DMS 273 (cell line): ENCODE measurements at regions not wholly inside any gene's neighbourhood (a gene's known extent, or its start where the extent isn't known, plus 50 kb on each side); places are given as distances from the start of the nearest gene placed in this dataset.
A peak's percentile ranks its signal among the peaks of the same experiment; 100 is the strongest.
"Not testable (repeated sequence)": the region's sequence is repeated elsewhere in the genome, so short reads cannot be mapped to it uniquely, and the experiment has no call there.

Experiments
- DNase-seq: peaks from one replicate; lab custom pipeline; 2025; ENCODE audit not compliant: unreplicated experiment; lab: John Stamatoyannopoulos, UW

DNA sequence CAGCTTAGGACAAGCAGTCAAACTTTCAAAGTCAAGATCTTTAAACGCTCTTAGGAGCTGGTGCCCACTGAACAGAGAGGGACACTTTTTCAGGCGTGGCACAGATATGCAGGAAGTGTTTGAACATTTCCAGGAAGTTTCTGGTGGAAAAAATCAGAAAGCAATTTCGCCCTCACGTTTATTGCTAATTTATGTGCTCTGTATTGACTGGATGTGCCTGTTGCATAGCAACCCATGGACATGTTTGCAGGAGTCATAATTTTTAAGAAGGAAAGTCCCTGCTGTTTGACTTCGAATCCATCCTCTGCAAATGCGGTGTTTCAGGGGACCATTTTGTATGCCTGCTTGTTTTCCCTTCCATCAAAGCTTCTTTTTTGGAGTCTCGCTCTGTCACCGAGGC is 239.9 kb upstream of the IRF2BP2 start:
- DNase-seq, result no peak

DNA sequence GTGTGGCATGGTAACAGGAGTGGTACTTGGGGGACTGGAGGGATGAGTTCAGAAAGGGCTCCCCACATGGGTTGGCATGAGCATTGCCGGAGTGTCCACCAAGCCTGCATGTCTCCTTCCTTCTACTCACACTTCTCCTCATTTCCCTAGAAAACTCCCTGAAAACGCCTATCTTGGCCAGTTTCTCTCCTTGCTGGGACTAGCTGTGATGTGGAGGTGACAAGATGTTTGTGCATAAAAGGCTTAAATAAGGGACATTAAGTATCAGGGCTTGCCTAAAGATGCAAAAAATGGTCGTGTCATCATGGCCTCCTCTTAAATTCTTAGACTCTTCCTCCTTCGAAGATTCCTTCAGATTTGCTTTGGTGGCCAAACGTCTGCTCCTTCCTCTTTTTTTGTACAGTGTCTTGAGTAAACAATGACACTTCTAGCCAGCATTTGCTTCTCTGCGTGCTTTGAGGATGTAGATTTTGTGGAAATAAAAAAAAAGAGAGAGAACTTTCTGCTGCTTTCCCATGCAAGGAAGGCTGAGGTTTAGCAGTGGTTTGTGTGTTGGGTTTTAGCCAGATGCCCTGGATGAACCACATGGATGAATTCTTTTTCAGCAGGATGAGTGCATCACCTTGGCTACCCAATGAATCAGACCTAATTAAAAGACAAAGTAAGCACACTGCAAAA is 239.1 kb upstream of the IRF2BP2 start:
- no peak for DNase-seq

DNA sequence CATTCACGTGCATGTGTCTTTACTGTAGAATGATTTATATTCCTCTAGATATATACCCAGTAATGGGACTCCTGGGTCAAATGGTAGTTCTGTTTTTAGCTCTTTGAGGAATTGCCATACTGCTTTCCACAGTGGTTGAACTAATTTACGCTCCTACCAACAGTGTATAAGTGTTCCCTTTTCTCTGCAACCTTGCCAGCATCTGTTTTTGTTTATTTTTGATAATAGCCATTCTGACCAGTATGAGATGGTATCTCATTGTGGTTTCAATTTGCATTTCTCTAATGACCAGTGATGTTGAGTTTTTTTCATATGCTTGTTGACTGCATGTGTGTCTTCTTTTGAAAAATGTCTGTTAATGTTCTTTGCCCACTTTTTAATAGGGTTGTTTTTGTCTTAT is 236.8 kb upstream of the IRF2BP2 start:
- not testable (repeated sequence) for DNase-seq

DNA sequence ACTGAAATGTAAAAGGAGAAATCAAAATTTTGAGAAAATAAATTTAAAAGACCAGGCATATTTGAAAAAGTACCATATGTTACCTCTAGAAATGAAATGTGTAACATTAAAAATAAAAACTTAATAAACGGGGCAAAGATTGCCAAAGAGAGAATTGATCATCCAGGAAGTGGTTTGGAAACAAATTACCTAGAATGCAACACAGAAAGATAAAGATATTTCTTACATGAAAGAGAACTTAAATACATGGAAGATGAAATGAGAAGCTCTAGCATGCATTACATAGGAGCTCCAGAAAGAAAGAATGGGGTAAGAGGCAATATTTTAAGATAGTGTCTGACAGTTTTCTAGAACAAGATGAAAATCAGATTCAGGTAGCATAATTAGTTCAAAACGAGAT is 235.9 kb upstream of the IRF2BP2 start:
- DNase-seq, result no peak

- no peak for DNase-seq
Measured at GRCh38 chr1:234845097-234845660, 235.2 kb upstream of the IRF2BP2 start.

DNA sequence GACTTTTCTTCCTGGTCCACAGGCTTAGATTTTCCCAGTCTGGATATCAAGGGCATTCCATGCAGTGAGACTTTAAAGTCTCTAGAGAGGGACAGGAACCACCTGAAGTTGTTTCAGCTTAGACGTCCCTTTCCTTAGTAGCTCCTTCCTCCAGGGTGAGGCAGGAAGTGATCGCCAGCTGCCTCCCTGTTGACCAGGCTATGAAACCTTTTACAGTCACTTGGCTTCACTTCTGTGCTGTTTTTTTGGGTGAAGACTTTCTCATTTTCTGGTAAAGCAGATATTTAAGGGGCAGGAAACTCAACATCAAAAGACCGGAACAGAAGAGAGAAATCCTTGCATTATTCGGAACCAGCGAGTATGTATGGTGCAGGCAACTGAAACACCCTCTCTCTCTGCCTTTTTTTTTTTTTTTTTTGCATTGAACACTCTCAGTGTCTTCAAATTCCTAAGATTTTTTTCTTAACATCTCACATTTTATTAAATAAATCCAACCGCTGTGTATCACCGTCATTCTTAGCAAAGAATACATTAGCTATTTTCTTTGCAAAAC is 234.6 kb upstream of the IRF2BP2 start:
- no peak for DNase-seq

DNA sequence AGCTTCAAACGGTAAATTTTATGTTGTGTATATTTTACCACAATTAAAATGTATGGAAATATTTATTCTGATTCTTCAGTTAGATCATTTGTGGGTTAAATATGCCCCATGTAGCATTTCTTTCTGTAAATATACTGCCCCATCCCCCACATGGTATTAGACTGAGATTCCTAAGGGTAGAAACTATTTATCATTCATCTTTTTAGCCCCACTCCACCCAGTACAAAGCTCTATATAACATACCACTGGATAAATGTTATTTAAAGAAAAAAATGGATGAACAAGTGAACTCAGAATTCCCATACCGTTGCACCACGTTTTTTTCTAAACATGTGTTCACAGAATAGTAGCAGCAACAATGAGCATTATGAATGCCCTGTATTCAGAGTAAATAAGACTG is 234.0 kb upstream of the IRF2BP2 start:
- no peak for DNase-seq

DNA sequence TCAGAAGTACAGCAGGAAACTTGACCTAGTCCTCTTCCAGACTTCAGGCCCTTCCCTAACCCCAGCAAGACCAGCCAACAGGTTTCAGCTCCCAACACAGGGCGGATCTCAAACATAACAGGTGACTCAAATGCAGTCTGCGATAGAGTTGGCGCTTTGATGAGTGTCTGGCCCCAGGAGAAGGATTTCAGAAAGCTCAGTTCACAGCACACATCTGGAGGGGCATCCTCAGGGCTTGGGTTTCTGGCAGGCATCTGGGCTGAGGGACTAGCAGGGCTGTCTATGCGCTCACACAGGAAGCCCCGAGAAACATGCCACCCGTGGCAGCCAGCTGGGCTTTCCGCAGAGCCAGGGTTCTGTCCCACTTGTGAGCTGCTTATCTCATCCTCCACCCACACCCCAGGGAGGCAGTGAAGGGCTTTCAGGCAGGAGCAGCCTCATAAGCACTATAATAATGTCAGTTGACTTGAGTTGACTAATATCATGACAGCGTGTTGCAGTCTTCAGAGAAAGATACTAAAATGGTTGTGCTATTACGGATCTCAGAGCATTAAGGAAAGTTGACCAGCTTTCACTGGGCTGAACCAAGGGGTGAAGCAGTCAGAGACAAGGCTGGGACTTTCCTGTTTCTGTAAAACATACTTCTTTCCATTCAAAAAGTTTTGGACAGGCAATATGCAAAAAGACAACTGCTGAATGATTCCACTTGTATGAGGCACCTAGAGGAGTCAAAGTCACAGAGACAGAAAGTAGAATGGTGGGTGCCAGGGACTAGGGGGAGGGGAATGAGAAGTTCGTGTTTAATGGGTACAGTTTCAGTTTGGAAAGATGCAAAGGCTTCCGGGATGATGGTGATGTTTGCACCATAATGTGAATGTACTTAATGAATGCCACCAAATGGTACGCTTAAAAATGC is 233.0 kb upstream of the IRF2BP2 start:
- no peak for DNase-seq

GRCh38 chr1:234841710-234842231 is 231.8 kb upstream of the IRF2BP2 start:
- no peak for DNase-seq

GRCh38 chr1:234841281-234841680 is 231.3 kb upstream of the IRF2BP2 start:
- no peak for DNase-seq

GRCh38 chr1:234840843-234841242 is 230.9 kb upstream of the IRF2BP2 start:
- DNase-seq, result no peak

- DNase-seq, result peak; percentile 9
Measured at GRCh38 chr1:234840253-234840652, 230.3 kb upstream of the IRF2BP2 start.

- DNase-seq, result peak; percentile 33
Measured at GRCh38 chr1:234839663-234840062, 229.7 kb upstream of the IRF2BP2 start.

- no peak for DNase-seq
Measured at GRCh38 chr1:234838820-234839219, 228.8 kb upstream of the IRF2BP2 start.

GRCh38 chr1:234838182-234838581 is 228.2 kb upstream of the IRF2BP2 start:
- DNase-seq, result no peak

DNA sequence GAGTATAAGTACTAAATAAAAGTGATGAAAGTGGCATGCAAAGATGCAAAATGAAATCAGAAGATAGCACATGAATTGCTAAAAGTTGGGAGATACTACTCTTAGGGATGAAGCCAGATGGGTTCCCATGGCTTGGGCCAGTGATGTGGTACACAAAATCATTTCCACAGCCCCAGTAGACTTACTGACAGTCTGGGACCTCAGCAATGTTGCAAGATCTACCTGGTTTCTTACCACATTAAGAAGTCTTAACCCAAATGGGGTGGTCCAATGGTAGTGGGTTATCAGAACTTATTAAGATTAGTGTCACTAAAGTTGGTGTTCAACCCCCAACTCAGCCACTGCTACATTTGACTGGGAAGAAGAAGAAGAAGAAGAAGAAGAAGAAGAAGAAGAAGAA is 227.7 kb upstream of the IRF2BP2 start:
- no peak for DNase-seq

- no peak for DNase-seq
Measured at GRCh38 chr1:234836776-234837357, 226.9 kb upstream of the IRF2BP2 start.

DNA sequence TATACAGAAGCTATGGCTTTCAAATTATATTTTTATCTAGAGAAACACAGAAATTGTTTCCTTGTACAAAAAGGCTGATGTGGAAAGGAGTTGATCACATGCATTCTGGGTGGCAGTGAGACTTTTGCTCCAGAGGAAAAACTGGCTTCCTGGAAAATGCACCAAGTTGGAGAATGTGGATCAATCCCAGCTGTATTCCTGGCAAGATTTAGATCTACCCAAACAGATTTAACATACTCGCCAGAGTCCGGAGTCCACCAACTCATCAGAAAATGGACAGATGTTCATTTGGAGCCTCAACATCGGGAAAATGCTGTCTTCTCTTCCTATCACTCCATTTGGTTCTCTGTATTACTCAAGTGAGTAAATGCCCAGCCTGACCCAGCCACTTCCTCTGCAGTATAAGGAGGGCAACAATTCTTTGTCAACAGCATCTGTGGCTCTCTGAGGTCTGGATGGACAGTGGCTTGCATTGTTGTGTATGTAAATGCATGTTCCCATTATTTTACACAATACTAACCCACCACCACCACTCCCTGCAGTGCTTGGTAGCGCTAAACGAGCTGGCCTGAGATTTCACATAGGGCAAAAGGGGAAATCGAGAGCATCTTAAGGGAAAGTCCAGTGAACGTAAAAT is 226.2 kb upstream of the IRF2BP2 start:
- no peak for DNase-seq

DNA sequence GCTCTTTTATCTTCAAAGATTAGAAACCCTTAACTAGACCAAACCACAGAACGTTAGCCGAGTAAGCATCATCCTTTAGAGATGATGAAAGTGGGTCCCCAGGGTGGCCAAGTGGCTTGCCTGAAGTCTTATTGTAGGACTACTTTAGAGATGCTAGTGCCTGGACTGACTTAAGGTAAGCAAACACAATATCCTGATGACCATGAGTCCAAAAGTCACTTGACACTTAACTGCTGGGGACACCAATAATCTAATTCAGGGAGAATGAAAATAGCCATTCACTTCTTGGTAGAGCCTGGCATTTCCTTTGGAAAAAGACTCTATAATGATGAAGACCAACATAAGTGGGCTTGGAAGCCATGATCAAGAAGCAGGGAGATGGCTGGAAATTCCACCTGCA is 225.3 kb upstream of the IRF2BP2 start:
- DNase-seq, result no peak

DNA sequence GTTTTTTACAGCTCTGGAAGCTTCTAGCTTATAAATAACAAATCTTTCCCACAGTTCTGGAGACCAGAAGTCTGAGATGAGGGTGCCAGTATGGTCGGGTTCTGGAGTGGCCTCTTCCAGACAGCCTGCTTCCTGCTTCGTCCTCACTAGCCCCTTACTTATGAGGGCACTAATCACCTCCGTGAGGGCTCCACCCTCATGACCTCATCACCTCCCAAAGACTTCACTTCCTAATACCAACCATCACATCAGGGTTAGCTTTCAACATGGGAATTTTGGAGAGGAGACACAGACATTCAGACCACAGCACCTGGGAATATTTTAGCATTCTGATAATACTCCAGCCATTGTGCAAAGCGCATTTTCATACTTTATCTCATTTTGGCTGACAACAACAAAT is 223.7 kb upstream of the IRF2BP2 start:
- DNase-seq, result no peak

DNA sequence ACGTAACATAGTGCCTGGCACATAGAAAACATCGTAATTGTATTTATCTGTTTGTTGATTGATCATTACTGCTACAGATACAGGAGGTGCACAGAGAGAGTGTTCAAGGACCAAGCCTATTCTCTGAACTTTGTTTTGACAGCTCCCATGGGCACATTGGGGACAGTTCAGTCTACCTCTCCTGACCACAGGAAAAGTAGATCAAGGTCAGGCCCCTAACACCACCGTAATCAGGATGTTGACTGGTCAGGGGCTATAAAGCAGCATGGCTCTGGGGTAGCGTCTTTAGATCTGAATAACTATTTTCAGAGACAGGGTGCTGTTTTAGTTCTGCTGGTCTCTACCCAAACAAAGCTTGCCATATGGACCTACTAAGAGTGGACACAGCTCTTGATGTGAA is 223.1 kb upstream of the IRF2BP2 start:
- DNase-seq, result no peak
